GM18502 (cell line): ENCODE measurements at regions not wholly inside any gene's neighbourhood (a gene's known extent, or its start where the extent isn't known, plus 50 kb on each side); places are given as distances from the start of the nearest gene placed in this dataset.
"Not testable (repeated sequence)": the region's sequence is repeated elsewhere in the genome, so short reads cannot be mapped to it uniquely, and the experiment has no call there.

Experiments
- ATAC-seq: cut with Tn5 transposase; IDR thresholded peaks from one replicate; pipeline ENCODE4 v1.9.1; 2021; ENCODE audit warnings: mild to moderate bottlenecking; ENCODE audit not compliant: unreplicated experiment, poor library complexity

- no peak for ATAC-seq
Measured at GRCh38 chr20:39974966-39975501, 714.0 kb downstream of the MAFB start.

GRCh38 chr20:39968495-39968894, 720.5 kb downstream of the MAFB start:
- no peak for ATAC-seq

GRCh38 chr20:39967806-39968205, 721.2 kb downstream of the MAFB start:
- no peak for ATAC-seq

GRCh38 chr20:39961637-39962244, 727.3 kb downstream of the MAFB start:
- ATAC-seq: no peak

GRCh38 chr20:39960522-39961428, 728.3 kb downstream of the MAFB start:
- no peak for ATAC-seq

- ATAC-seq: not testable (repeated sequence)
Measured at GRCh38 chr20:39957911-39958310, 731.1 kb downstream of the MAFB start.

GRCh38 chr20:39954621-39955020, 734.4 kb downstream of the MAFB start:
- ATAC-seq: no peak

GRCh38 chr20:39946931-39947330, 742.1 kb downstream of the MAFB start:
- ATAC-seq: no peak

GRCh38 chr20:39946053-39946810, 742.8 kb downstream of the MAFB start:
- ATAC-seq: no peak

- ATAC-seq: no peak
Measured at GRCh38 chr20:39944861-39945260, 744.2 kb downstream of the MAFB start.

- no peak for ATAC-seq
Measured at GRCh38 chr20:39943336-39943735, 745.7 kb downstream of the MAFB start.

- ATAC-seq: no peak
Measured at GRCh38 chr20:39941245-39941644, 747.8 kb downstream of the MAFB start.

- no peak for ATAC-seq
Measured at GRCh38 chr20:39939241-39939865, 749.7 kb downstream of the MAFB start.

GRCh38 chr20:39936401-39936800, 752.6 kb downstream of the MAFB start:
- no peak for ATAC-seq

GRCh38 chr20:39935901-39936300, 753.1 kb downstream of the MAFB start:
- no peak for ATAC-seq

- ATAC-seq: no peak
Measured at GRCh38 chr20:39916236-39916765, 772.7 kb downstream of the MAFB start.

- no peak for ATAC-seq
Measured at GRCh38 chr20:39913274-39913673, 775.8 kb downstream of the MAFB start.

GRCh38 chr20:39911497-39911896, 777.5 kb downstream of the MAFB start:
- ATAC-seq: no peak

GRCh38 chr20:39910536-39910935, 778.5 kb downstream of the MAFB start:
- ATAC-seq: no peak

- no peak for ATAC-seq
Measured at GRCh38 chr20:39909447-39909846, 779.6 kb downstream of the MAFB start.
